GM10266 (cell line): ENCODE measurements at regions not wholly inside any gene's neighbourhood (a gene's known extent, or its start where the extent isn't known, plus 50 kb on each side); places are given as distances from the start of the nearest gene placed in this dataset.

Source experiments
- DNase-seq: peaks from one replicate; pipeline ENCODE4 v3.0.0; 2012; ENCODE audit errors: extremely low spot score
- TF ChIP-seq, protein P1 (sequence below): IDR thresholded peaks from 2 replicates; pipeline ENCODE4 v1.5.1; 2012; ENCODE audit warnings: mild to moderate bottlenecking, low read depth; ENCODE audit not compliant: control insufficient read depth, insufficient read depth; ENCODE audit errors: missing control alignments

GRCh38 chr2:145066151-145066661 lies 546.3 kb upstream of the ZEB2 start:
- no peak for DNase-seq

DNA sequence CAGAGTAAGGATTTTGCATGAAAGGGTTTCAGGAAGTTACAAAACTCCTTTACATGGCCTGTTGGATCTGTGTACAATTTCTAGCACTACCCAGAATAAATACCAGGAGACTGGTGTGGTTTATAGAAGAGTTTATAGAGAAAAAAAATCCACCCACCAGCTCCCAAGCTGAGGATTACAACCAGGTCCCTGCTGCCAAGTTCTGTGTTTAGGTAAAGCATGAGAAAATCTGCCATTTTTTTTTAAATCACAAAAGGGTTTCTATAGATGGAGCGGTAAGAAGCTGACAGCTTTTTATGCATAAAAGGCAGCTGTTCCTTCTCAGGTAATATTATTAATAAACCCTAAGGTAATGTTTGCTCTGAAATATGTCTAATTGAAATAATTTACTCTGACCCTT lies 545.4 kb upstream of the ZEB2 start:
- no peak for DNase-seq
- TF ChIP-seq, protein P1, sequence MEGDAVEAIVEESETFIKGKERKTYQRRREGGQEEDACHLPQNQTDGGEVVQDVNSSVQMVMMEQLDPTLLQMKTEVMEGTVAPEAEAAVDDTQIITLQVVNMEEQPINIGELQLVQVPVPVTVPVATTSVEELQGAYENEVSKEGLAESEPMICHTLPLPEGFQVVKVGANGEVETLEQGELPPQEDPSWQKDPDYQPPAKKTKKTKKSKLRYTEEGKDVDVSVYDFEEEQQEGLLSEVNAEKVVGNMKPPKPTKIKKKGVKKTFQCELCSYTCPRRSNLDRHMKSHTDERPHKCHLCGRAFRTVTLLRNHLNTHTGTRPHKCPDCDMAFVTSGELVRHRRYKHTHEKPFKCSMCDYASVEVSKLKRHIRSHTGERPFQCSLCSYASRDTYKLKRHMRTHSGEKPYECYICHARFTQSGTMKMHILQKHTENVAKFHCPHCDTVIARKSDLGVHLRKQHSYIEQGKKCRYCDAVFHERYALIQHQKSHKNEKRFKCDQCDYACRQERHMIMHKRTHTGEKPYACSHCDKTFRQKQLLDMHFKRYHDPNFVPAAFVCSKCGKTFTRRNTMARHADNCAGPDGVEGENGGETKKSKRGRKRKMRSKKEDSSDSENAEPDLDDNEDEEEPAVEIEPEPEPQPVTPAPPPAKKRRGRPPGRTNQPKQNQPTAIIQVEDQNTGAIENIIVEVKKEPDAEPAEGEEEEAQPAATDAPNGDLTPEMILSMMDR: no peak

More at GRCh38 chr2:145066151-145066661, 546.3 kb upstream of the ZEB2 start:
- TF ChIP-seq, protein P1: no peak

DNA sequence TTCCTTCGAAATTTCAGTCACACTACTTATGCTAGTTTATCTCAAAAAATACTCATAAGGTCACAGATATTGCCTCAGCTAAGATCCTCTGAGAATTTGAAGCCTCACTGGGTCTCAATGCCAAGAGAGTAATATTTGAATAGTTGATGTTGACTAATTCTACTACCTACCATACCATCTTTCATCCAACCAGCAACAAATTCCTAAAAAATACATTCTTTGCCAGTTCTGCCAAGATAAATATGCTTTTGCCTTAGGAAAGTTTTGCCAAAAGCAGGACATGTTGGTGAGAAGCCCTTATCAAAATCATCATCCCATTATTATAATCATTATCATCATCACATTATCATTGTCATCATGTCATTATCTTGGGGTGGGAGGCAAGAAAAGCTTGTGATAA lies 544.6 kb upstream of the ZEB2 start:
- TF ChIP-seq, protein P1: no peak
- DNase-seq: no peak

- no peak for DNase-seq
- TF ChIP-seq, protein P1: no peak
Observed at GRCh38 chr2:145060876-145061275, 541.0 kb upstream of the ZEB2 start.

- TF ChIP-seq, protein P1: no peak
- no peak for DNase-seq
Observed at GRCh38 chr2:145059914-145060313, 540.0 kb upstream of the ZEB2 start.

DNA sequence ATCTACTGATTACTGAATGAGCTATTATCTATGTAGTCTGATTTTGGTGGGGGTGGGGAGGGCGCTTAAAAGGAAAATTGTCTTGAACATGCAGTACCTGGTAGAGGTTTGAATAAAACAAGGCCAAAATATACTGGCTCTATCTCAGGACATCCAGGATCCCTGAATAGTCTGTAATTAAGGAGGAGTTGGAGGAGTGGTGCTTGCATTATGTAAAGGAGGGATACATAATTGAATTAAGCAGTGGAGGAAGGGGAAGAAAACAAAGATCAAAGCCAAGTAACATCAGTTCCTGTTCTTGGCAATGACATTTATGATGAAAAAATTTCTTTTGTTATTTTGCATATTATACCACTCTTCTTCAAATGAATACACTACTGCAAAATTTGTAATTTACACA lies 539.4 kb upstream of the ZEB2 start:
- no peak for DNase-seq
- TF ChIP-seq, protein P1: no peak

- no peak for DNase-seq
- TF ChIP-seq, protein P1: no peak
Observed at GRCh38 chr2:145058457-145058856, 538.5 kb upstream of the ZEB2 start.
